PC-3 (cell line): ENCODE measurements at regions not wholly inside any gene's neighbourhood (a gene's known extent, or its start where the extent isn't known, plus 50 kb on each side); places are given as distances from the start of the nearest gene placed in this dataset.

Source experiments
- EZH2 ChIP-seq: fragments of 300-600 bp; sonication (generic); IDR thresholded peaks from one replicate; pipeline ENCODE4 v1.6.1; 2017; ENCODE audit warnings: antibody characterized with exemption, mild to moderate bottlenecking, low read length; ENCODE audit not compliant: unreplicated experiment
- EZH2phosphoT487 ChIP-seq: fragments of 300-600 bp; sonication (generic); IDR thresholded peaks from 2 replicates; pipeline ENCODE4 v1.6.1; 2018; ENCODE audit warnings: mild to moderate bottlenecking, antibody characterized with exemption, low read length, borderline replicate concordance
- TF ChIP-seq, protein P1 (sequence below): fragments of 300-600 bp; sonication (generic); conservative IDR thresholded peaks from 2 replicates; pipeline ENCODE4 v1.5.1; 2017; ENCODE audit warnings: antibody characterized with exemption, low read depth, mild to moderate bottlenecking, low read length

DNA sequence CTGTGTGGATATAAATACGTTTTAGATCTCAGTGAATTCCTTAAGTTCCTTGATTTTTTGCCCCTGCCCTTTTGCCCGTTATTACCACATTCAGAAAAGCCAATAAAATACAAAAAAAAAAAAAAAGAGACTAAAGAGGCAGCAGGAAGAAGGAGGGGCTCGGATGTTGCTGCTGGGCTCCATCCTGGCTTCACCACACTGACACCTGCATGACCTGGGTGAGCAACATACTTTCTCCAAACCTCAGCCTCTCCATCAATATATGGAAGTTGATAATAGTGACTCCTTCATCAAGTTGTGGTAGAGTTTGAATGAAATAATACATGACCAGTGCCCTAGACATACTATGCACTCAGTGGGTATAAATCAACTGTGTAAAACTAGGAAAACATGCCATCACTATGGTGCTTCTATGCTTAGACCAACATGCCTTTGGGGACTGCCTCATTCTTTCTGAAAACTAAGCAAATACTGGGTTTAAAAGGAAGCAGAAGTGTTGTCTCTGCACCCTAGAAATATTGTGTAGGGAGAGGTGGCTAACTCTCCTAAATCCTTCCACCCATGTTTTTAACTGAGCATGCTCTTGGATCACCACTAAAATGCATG is 243.0 kb downstream of the PIK3R1 start:
- no peak for TF ChIP-seq EZH2phosphoT487
- TF ChIP-seq, protein P1, sequence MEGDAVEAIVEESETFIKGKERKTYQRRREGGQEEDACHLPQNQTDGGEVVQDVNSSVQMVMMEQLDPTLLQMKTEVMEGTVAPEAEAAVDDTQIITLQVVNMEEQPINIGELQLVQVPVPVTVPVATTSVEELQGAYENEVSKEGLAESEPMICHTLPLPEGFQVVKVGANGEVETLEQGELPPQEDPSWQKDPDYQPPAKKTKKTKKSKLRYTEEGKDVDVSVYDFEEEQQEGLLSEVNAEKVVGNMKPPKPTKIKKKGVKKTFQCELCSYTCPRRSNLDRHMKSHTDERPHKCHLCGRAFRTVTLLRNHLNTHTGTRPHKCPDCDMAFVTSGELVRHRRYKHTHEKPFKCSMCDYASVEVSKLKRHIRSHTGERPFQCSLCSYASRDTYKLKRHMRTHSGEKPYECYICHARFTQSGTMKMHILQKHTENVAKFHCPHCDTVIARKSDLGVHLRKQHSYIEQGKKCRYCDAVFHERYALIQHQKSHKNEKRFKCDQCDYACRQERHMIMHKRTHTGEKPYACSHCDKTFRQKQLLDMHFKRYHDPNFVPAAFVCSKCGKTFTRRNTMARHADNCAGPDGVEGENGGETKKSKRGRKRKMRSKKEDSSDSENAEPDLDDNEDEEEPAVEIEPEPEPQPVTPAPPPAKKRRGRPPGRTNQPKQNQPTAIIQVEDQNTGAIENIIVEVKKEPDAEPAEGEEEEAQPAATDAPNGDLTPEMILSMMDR = no peak
- no peak for TF ChIP-seq EZH2
